ENCODE measurements at regions not wholly inside any gene's neighbourhood (a gene's known extent, or its start where the extent isn't known, plus 50 kb on each side); places are given as distances from the start of the nearest gene placed in this dataset.

- Histone ChIP-seq H3K4me3 (ENCODE audit: low read length) (no peak overlapping the region), H3K4me2 (ENCODE audit: low read length) (no peak overlapping the region), H3K27ac (ENCODE audit: low read length) (no peak overlapping the region), H3K9me3 (ENCODE audit: insufficient read depth, low read length) (no peaks in the 10 kb centered on the region), H3K27me3 (ENCODE audit: low read depth, low read length) (no peaks in the 10 kb centered on the region; the same call in 1 of the 2 replicates), H3K9ac (ENCODE audit: low read length) (no peak overlapping the region), H4K20me1 (ENCODE audit: insufficient read depth, low read length) (no peaks in the 10 kb centered on the region), H3K36me3 (replicated peaks; ENCODE audit: low read depth, low read length) (no peaks in the 10 kb centered on the region), H2AFZ (ENCODE audit: low read depth, low read length) (no peak overlapping the region), H3K79me2 (ENCODE audit: low read length) (no peaks in the 10 kb centered on the region), H3K4me1 (ENCODE audit: low read length) (no peaks in the 10 kb centered on the region)
- TF ChIP-seq CTCF (IDR thresholded peaks at IDR 0.05; ENCODE audit: low read depth, low read length) = no peak
- no peak for TF ChIP-seq EZH2phosphoT487 (IDR thresholded peaks at IDR 0.05; ENCODE audit: low read depth)
Measured at GRCh38 chr9:27711241-27711640, 138.0 kb upstream of the C9orf72 start.

GRCh38 chr9:27712806-27713205 lies 139.5 kb upstream of the C9orf72 start:
- Histone ChIP-seq H3K4me2 (ENCODE audit: low read length) (no peak overlapping the region), H3K4me1 (ENCODE audit: low read length) (no peaks in the 10 kb centered on the region), H2AFZ (ENCODE audit: low read depth, low read length) (no peak overlapping the region), H3K27me3 (ENCODE audit: low read depth, low read length) (no peaks in the 10 kb centered on the region; the same call in 1 of the 2 replicates), H3K4me3 (ENCODE audit: low read length) (no peak overlapping the region), H3K9ac (ENCODE audit: low read length) (no peak overlapping the region), H3K36me3 (replicated peaks; ENCODE audit: low read depth, low read length) (no peaks in the 10 kb centered on the region), H3K79me2 (ENCODE audit: low read length) (no peaks in the 10 kb centered on the region), H3K9me3 (ENCODE audit: insufficient read depth, low read length) (no peaks in the 10 kb centered on the region), H3K27ac (ENCODE audit: low read length) (no peak overlapping the region), H4K20me1 (ENCODE audit: insufficient read depth, low read length) (no peaks in the 10 kb centered on the region)
- no peak for TF ChIP-seq CTCF (IDR thresholded peaks at IDR 0.05; ENCODE audit: low read depth, low read length)
- TF ChIP-seq EZH2phosphoT487 (IDR thresholded peaks at IDR 0.05; ENCODE audit: low read depth) = no peak

GRCh38 chr9:27714388-27714787 lies 141.1 kb upstream of the C9orf72 start:
- H3K4me2 ChIP-seq (ENCODE audit: low read length) = no peak overlapping the region
- H3K9ac ChIP-seq (ENCODE audit: low read length) = no peak overlapping the region
- no peak overlapping the region for H3K27ac ChIP-seq (ENCODE audit: low read length)
- H3K4me1 ChIP-seq (ENCODE audit: low read length) = no peaks in the 10 kb centered on the region
- no peaks in the 10 kb centered on the region for H4K20me1 ChIP-seq (ENCODE audit: insufficient read depth, low read length)
- no peaks in the 10 kb centered on the region; the same call in 1 of the 2 replicates for H3K27me3 ChIP-seq (ENCODE audit: low read depth, low read length)
- no peak overlapping the region for H3K4me3 ChIP-seq (ENCODE audit: low read length)
- no peak overlapping the region for H2AFZ ChIP-seq (ENCODE audit: low read depth, low read length)
- TF ChIP-seq EZH2phosphoT487 (IDR thresholded peaks at IDR 0.05; ENCODE audit: low read depth) (no peak), CTCF (IDR thresholded peaks at IDR 0.05; ENCODE audit: low read depth, low read length) (no peak)
- no peaks in the 10 kb centered on the region for H3K9me3 ChIP-seq (ENCODE audit: insufficient read depth, low read length)
- no peaks in the 10 kb centered on the region for H3K36me3 ChIP-seq (replicated peaks; ENCODE audit: low read depth, low read length)
- H3K79me2 ChIP-seq (ENCODE audit: low read length) = no peaks in the 10 kb centered on the region

GRCh38 chr9:27715651-27716050 lies 142.4 kb upstream of the C9orf72 start:
- no peak overlapping the region for H3K9ac ChIP-seq (ENCODE audit: low read length)
- no peaks in the 10 kb centered on the region for H3K4me1 ChIP-seq (ENCODE audit: low read length)
- no peak overlapping the region for H3K27ac ChIP-seq (ENCODE audit: low read length)
- no peaks in the 10 kb centered on the region for H4K20me1 ChIP-seq (ENCODE audit: insufficient read depth, low read length)
- no peaks in the 10 kb centered on the region for H3K79me2 ChIP-seq (ENCODE audit: low read length)
- no peak overlapping the region for H3K4me2 ChIP-seq (ENCODE audit: low read length)
- H3K36me3 ChIP-seq (replicated peaks; ENCODE audit: low read depth, low read length) = no peaks in the 10 kb centered on the region
- no peak for TF ChIP-seq CTCF (IDR thresholded peaks at IDR 0.05; ENCODE audit: low read depth, low read length)
- TF ChIP-seq EZH2phosphoT487 (IDR thresholded peaks at IDR 0.05; ENCODE audit: low read depth) = no peak
- H3K27me3 ChIP-seq (ENCODE audit: low read depth, low read length) = no peaks in the 10 kb centered on the region; the same call in 1 of the 2 replicates
- no peak overlapping the region for H2AFZ ChIP-seq (ENCODE audit: low read depth, low read length)
- H3K4me3 ChIP-seq (ENCODE audit: low read length) = no peak overlapping the region
- no peaks in the 10 kb centered on the region for H3K9me3 ChIP-seq (ENCODE audit: insufficient read depth, low read length)
